Ectodermal cell (in vitro differentiated cells): ENCODE measurements at regions not wholly inside any gene's neighbourhood (a gene's known extent, or its start where the extent isn't known, plus 50 kb on each side); places are given as distances from the start of the nearest gene placed in this dataset.
"Not testable (repeated sequence)": the region's sequence is repeated elsewhere in the genome, so short reads cannot be mapped to it uniquely, and the experiment has no call there.

ENCODE experiments used
- H3K27ac ChIP-seq: 2 replicates; pipeline ENCODE4 v1.7.0; 2013; ENCODE audit warnings: mild to moderate bottlenecking, low read depth, low read length; ENCODE audit not compliant: insufficient read depth, poor library complexity, severe bottlenecking
- H3K27me3 ChIP-seq: 2 replicates; pipeline ENCODE4 v1.7.0; 2013; ENCODE audit warnings: mild to moderate bottlenecking, low read length; ENCODE audit not compliant: insufficient read depth, control insufficient read depth, poor library complexity, severe bottlenecking
- H3K36me3 ChIP-seq: one replicate; pipeline ENCODE4 v1.7.0; 2013; ENCODE audit warnings: low read length; ENCODE audit not compliant: control insufficient read depth, insufficient read depth
- H3K4me1 ChIP-seq: one replicate; pipeline ENCODE4 v1.7.0; 2013; ENCODE audit warnings: low read length; ENCODE audit not compliant: control insufficient read depth, insufficient read depth
- H3K4me3 ChIP-seq: 2 replicates; pipeline ENCODE4 v1.7.0; 2013; ENCODE audit warnings: low read depth, low read length, control low read depth; ENCODE audit not compliant: insufficient read depth
- H3K9me3 ChIP-seq: 2 replicates; pipeline ENCODE4 v1.7.0; 2013; ENCODE audit warnings: mild to moderate bottlenecking, low read length, moderate library complexity; ENCODE audit not compliant: control insufficient read depth
- WGBS, 2 experiments: methylation state at CpG; one replicate each; pipeline ENCODE4 v1.1.7; 2013; ENCODE audit warnings: missing lambda C conversion rate in 2 of 2; 5-methylcytosine and 5-hydroxymethylcytosine counted together

GRCh38 chr4:189727982-189728638 is 212.6 kb upstream of the FRG1 start:
- 93 to 100% methylated on average over 2 to 4 of the region's 6 CpGs for WGBS, 2 experiments
- H3K9me3 ChIP-seq, H3K4me3 ChIP-seq, H3K27me3 ChIP-seq, H3K4me1 ChIP-seq, H3K36me3 ChIP-seq, H3K27ac ChIP-seq: not testable (repeated sequence)

GRCh38 chr4:189731989-189732388 is 208.7 kb upstream of the FRG1 start:
- H3K4me3 ChIP-seq, H3K36me3 ChIP-seq, H3K27ac ChIP-seq, H3K4me1 ChIP-seq, H3K9me3 ChIP-seq, H3K27me3 ChIP-seq: not testable (repeated sequence)
- 86 to 88% methylated on average over 10 of the region's 10 CpGs for WGBS, 2 experiments

DNA sequence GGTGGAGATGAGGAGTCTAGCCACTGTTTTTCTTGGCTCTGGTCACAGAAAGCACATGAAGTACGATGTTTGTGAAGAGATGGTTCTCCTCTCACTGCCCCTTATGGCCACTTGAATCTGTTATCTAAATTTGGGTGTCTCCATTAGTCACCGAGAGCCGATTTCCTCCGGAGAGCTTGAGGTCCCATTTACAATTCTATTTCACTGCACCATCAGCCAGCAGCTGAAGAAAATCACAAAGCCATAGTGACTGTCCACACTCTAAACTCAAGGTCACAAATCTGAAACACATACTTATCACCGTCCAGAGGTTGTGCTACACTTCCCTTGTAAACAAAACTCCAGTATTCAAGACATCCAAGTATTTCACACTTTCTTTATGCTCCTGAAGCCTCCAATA is 207.2 kb upstream of the FRG1 start:
- 93% methylated on average over 5 of the region's 5 CpGs for WGBS, 2 experiments
- H3K4me3 ChIP-seq, H3K36me3 ChIP-seq, H3K4me1 ChIP-seq, H3K27me3 ChIP-seq, H3K27ac ChIP-seq, H3K9me3 ChIP-seq: not testable (repeated sequence)

- not testable (repeated sequence) for H3K4me3 ChIP-seq, H3K27ac ChIP-seq, H3K27me3 ChIP-seq, H3K9me3 ChIP-seq, H3K4me1 ChIP-seq, H3K36me3 ChIP-seq
- WGBS, 2 experiments, result 95 to 98% methylated on average over 2 of the region's 2 CpGs
These were observed 205.9 kb upstream of the FRG1 start for GRCh38 chr4:189734648-189735267.

DNA sequence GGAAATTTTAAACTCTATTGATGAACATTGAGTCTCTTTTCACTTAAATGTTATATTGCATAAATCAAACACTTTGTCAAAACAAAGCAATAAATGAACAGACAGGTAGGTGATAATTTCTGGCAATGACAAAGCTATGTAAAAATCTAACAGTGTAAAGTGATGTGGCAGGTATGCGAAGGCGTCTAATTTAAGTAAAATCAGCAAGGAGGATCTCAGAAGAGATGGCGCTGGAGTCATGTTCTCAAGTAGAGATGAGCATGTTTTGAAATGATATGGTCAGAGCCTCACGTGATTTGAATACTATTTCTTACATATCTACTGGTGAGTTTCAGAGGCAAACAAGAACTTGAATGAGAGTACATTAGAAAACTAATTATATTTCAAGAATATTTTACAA is 204.0 kb upstream of the FRG1 start:
- not testable (repeated sequence) for H3K36me3 ChIP-seq, H3K27ac ChIP-seq, H3K4me3 ChIP-seq, H3K9me3 ChIP-seq, H3K4me1 ChIP-seq, H3K27me3 ChIP-seq
- 97% methylated on average over 3 of the region's 4 CpGs for WGBS, 2 experiments

- not testable (repeated sequence) for H3K27ac ChIP-seq, H3K4me1 ChIP-seq, H3K4me3 ChIP-seq, H3K9me3 ChIP-seq, H3K27me3 ChIP-seq, H3K36me3 ChIP-seq
- WGBS, 2 experiments, result 95 to 99% methylated on average over 7 of the region's 7 CpGs
These were observed 200.6 kb upstream of the FRG1 start for GRCh38 chr4:189740118-189740517.

DNA sequence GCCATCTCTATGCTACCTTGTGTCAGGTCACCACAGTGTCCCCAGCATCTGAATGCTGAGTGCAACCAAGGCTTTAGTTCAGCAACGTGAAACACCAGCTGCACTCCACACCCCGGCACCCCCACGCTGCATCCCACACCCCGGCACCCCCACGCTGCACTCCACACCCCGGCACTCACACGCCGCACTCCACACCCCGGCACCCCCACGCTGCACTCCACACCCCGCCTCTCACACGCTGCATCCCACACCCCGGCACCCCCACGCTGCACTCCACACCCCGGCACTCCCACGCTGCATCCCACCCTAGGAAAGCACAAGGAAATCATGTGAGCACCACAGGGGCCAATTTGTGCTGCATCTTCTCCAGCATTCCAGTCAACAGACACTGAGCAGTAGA is 199.8 kb upstream of the FRG1 start:
- WGBS, 2 experiments, result 87 to 92% methylated on average over 16 of the region's 16 CpGs
- no peaks in the 10 kb centered on the region for H3K4me1 ChIP-seq
- H3K27ac ChIP-seq, result no peak overlapping the region
- H3K36me3 ChIP-seq, result no peaks in the 10 kb centered on the region
- H3K27me3 ChIP-seq, result no peaks in the 10 kb centered on the region
- H3K4me3 ChIP-seq, result no peak overlapping the region
- no peaks in the 10 kb centered on the region for H3K9me3 ChIP-seq

GRCh38 chr4:189753092-189753491 is 187.6 kb upstream of the FRG1 start:
- not testable (repeated sequence) for H3K27me3 ChIP-seq

DNA sequence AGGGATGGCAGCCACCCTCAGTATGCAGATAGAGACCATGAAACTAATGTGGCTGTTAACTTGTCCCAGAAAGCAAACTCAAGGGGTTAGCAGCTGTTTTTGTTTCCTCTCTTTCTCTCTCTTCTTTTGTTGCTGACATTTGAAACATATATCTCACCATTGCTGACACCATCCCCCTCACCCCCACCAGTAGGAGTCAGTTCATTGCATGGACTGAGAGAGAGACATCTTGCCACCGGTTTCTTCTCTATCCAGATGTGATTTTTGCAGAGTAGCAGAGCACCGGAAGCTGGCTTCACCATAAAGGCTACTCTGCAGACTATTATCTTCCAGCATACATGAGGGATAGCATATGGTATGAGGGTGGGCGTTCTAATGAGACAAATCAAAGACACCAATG is 177.1 kb upstream of the FRG1 start:
- H3K27ac ChIP-seq, result no peak overlapping the region
- 90 to 95% methylated on average over 2 to 3 of the region's 3 CpGs for WGBS, 2 experiments

More at GRCh38 chr4:189753092-189753491, 187.6 kb upstream of the FRG1 start:
- not testable (repeated sequence) for H3K4me1 ChIP-seq, H3K36me3 ChIP-seq, H3K4me3 ChIP-seq, H3K9me3 ChIP-seq, H3K27ac ChIP-seq
- WGBS, 2 experiments, result 91 to 93% methylated on average over 1 of the region's 1 CpG

DNA sequence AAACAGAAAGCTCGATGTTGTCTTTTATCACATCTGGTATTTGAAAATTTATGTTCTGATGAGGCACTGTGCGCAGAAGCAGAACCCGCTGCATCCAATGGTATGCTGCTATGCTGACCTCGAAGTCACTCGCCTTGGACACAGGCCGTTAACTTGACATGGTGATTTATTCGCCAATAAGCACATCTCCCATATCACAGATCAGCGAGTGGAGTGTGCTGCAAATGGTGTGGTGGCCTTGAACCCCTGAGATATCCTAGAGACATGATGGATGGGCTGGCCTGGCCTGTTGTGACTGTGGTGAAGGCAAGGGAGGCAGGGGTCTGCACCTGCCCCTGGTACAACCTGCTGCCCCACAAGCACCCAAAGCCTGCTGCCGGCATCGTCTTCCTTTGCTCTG is 175.4 kb upstream of the FRG1 start:
- no peak overlapping the region for H3K4me3 ChIP-seq
- 94 to 95% methylated on average over 9 to 10 of the region's 10 CpGs for WGBS, 2 experiments

More for the DNA sequence above, 177.1 kb upstream of the FRG1 start:
- no peaks in the 10 kb centered on the region for H3K9me3 ChIP-seq
- no peaks in the 10 kb centered on the region for H3K4me1 ChIP-seq
- no peaks in the 10 kb centered on the region for H3K36me3 ChIP-seq
- no peak overlapping the region for H3K4me3 ChIP-seq
- no peaks in the 10 kb centered on the region for H3K27me3 ChIP-seq

GRCh38 chr4:189765736-189766135 is 174.9 kb upstream of the FRG1 start:
- H3K4me1 ChIP-seq, result no peaks in the 10 kb centered on the region
- H3K4me3 ChIP-seq, result no peak overlapping the region
- H3K36me3 ChIP-seq, result no peaks in the 10 kb centered on the region
- no peaks in the 10 kb centered on the region for H3K27me3 ChIP-seq
- WGBS, 2 experiments, result 81% methylated on average over 6 of the region's 6 CpGs
- H3K9me3 ChIP-seq, result no peaks in the 10 kb centered on the region
- no peak overlapping the region for H3K27ac ChIP-seq

More for the DNA sequence above, 175.4 kb upstream of the FRG1 start:
- no peaks in the 10 kb centered on the region for H3K27me3 ChIP-seq
- no peaks in the 10 kb centered on the region for H3K4me1 ChIP-seq
- H3K27ac ChIP-seq, result no peak overlapping the region
- no peaks in the 10 kb centered on the region for H3K9me3 ChIP-seq
- no peaks in the 10 kb centered on the region for H3K36me3 ChIP-seq
